ENCODE measurements at regions not wholly inside any gene's neighbourhood (a gene's known extent, or its start where the extent isn't known, plus 50 kb on each side); places are given as distances from the start of the nearest gene placed in this dataset.

DNA sequence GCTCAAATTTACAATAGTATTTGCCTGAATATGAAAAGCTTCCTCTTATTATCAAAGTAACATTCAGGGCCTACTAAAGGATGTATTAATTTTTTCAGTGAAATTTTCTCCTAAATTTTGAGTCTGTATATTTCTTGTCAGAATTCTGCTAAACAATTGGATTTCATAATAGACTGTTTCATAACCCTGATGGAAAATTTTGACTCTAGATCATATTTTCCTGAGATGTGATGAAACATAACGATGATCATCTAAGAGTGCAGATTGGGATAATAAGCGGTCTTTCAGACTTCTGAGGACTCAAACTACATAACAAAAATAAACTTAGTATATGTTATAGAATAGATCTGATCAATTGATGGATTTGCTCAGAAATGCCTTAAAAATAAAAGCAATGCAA, 574.5 kb upstream of the TBL1XR1 start:
- intact Hi-C loops (cut with micrococcal nuclease): loop anchor here (5.0 kb wide), 1 partner anchor 409 kb away; no protein-coding TSS in a partner anchor
- no peak overlapping the region for H3K4me2 ChIP-seq (replicated peaks; ENCODE audit: low read depth, low read length, poor library complexity, severe bottlenecking)
- no peaks in the 10 kb centered on the region for H3K79me2 ChIP-seq (ENCODE audit: control insufficient read depth, insufficient read depth, low read length)
- no peak overlapping the region for H3K9ac ChIP-seq (ENCODE audit: low read length)
- ChIA-PET POLR2A (no interaction called here), CTCF (no interaction called here)
- no peaks in the 10 kb centered on the region for H4K20me1 ChIP-seq (ENCODE audit: control insufficient read depth, insufficient read depth, low read length, poor library complexity, severe bottlenecking)
- Mint-ChIP-seq H3K4me3 (no peak overlapping the region), H3K27me3 (no peaks in the 10 kb centered on the region), H3K4me1 (peaks cover 12% of the 10 kb centered on the region), H3K27ac (no peak overlapping the region), H3K9me3 (ENCODE audit: insufficient read depth) (peaks cover 10% of the 10 kb centered on the region)
- no peak overlapping the region for H3K4me3 ChIP-seq (ENCODE audit: control extremely low read depth in 1 of 5, extremely low read depth in 1 of 5, insufficient read depth in 1 of 5, low read depth in 2 of 5, low read length in 4 of 5)
- ATAC-seq (ENCODE audit: low read depth) (no peak), DNase-seq (no peak)
- WGBS (ENCODE audit: insufficient coverage): no CpG with 5 or more reads among the region's 2 CpGs
- no peak for TF ChIP-seq EZH2 (IDR thresholded peaks at IDR 0.05; ENCODE audit: borderline replicate concordance, insufficient read depth, low read depth, low read length, poor library complexity, severe bottlenecking)
- TF ChIP-seq, protein P1, sequence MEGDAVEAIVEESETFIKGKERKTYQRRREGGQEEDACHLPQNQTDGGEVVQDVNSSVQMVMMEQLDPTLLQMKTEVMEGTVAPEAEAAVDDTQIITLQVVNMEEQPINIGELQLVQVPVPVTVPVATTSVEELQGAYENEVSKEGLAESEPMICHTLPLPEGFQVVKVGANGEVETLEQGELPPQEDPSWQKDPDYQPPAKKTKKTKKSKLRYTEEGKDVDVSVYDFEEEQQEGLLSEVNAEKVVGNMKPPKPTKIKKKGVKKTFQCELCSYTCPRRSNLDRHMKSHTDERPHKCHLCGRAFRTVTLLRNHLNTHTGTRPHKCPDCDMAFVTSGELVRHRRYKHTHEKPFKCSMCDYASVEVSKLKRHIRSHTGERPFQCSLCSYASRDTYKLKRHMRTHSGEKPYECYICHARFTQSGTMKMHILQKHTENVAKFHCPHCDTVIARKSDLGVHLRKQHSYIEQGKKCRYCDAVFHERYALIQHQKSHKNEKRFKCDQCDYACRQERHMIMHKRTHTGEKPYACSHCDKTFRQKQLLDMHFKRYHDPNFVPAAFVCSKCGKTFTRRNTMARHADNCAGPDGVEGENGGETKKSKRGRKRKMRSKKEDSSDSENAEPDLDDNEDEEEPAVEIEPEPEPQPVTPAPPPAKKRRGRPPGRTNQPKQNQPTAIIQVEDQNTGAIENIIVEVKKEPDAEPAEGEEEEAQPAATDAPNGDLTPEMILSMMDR (IDR thresholded peaks at IDR 0.05): no peak
- peaks cover 8 to 10% of the 10 kb centered on the region in 2 donors for H3K4me1 ChIP-seq (ENCODE audit: control insufficient read depth in 2 of 2, insufficient read depth in 2 of 2, low read length in 2 of 2)
- H2AFZ ChIP-seq (ENCODE audit: insufficient read depth, low read depth, low read length, poor library complexity, severe bottlenecking): no peak overlapping the region
- no peaks in the 10 kb centered on the region for H3K36me3 ChIP-seq (replicated peaks in 1 of 2; ENCODE audit: control extremely low read depth in 1 of 2, control insufficient read depth in 1 of 2, extremely low read depth in 1 of 2, insufficient read depth in 2 of 2, low read length in 1 of 2)
- H3K27ac ChIP-seq (ENCODE audit: low read length in 2 of 2): no peak overlapping the region
- H3K9me3 ChIP-seq (ENCODE audit: control extremely low read depth in 1 of 3, control insufficient read depth in 2 of 3, insufficient read depth in 1 of 3, low read length in 2 of 3): peaks cover 2 to 13% (median 11%) of the 10 kb centered on the region in 3 donors
- H3K27me3 ChIP-seq (replicated peaks in 1 of 4; ENCODE audit: control extremely low read depth in 1 of 4, control insufficient read depth in 3 of 4, insufficient read depth in 4 of 4, low read length in 3 of 4): no peaks in the 10 kb centered on the region

DNA sequence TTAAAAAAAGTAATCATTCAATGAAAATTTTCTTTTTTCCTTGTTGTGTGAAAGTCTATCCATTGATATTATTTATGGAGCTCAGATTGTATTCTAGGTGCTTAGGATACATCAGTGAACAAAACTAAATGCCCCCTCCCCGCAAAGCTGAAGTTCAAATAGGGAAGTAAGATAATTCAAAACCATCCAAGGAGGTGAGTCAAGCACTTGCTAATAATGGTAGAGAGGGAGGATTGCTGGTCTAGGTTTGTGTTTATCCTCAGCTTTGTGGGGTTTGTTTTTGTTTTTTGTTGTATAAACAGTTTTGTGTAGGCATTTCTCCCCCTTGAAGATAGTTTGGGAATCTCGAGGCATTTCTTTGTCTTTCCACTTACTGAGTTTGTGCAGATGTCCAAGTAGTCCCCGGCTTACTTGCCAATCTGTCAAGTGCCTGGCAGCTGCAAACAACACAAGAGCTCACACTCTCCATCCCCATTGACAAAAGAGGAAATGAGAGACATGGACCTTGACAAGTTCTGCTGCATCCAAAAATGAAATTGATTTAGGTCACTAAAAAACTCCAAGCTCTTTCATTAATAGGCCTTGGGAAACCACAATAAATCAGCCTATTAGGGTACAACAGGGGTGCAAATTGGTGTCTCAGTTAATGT, 575.8 kb upstream of the TBL1XR1 start:
- H3K9me3 ChIP-seq (ENCODE audit: control extremely low read depth in 1 of 3, control insufficient read depth in 2 of 3, insufficient read depth in 1 of 3, low read length in 2 of 3): peaks cover 2 to 8% (median 7%) of the 10 kb centered on the region in 3 donors
- H3K27me3 Mint-ChIP-seq: no peaks in the 10 kb centered on the region
- H3K79me2 ChIP-seq (ENCODE audit: control insufficient read depth, insufficient read depth, low read length): no peaks in the 10 kb centered on the region
- POLR2A ChIA-PET: no interaction called here
- intact Hi-C loops (cut with micrococcal nuclease): loop anchor here (5.0 kb wide), 1 partner anchor 411 kb away; no protein-coding TSS in a partner anchor
- ATAC-seq (ENCODE audit: low read depth) (peak; percentile 53), DNase-seq (peak; percentile 49)
- 11% methylated on average over 1 of the region's 3 CpGs for WGBS (ENCODE audit: insufficient coverage)
- no peaks in the 10 kb centered on the region for H4K20me1 ChIP-seq (ENCODE audit: control insufficient read depth, insufficient read depth, low read length, poor library complexity, severe bottlenecking)
- H3K4me3 Mint-ChIP-seq: no peak overlapping the region
- H3K4me2 ChIP-seq (replicated peaks; ENCODE audit: low read depth, low read length, poor library complexity, severe bottlenecking): no peak overlapping the region
- H3K27ac ChIP-seq (ENCODE audit: low read length in 2 of 2): no peak overlapping the region
- H3K4me1 ChIP-seq (ENCODE audit: control insufficient read depth in 2 of 2, insufficient read depth in 2 of 2, low read length in 2 of 2): peaks cover 8 to 12% of the 10 kb centered on the region in 2 donors
- peaks cover 7% of the 10 kb centered on the region for H3K9me3 Mint-ChIP-seq (ENCODE audit: insufficient read depth)
- CTCF ChIA-PET: interaction anchor here (0.9 kb wide), 1 partner anchor 722 kb away, joined by 3 read pairs; no protein-coding TSS in a partner anchor
- no peak overlapping the region for H3K9ac ChIP-seq (ENCODE audit: low read length)
- TF ChIP-seq EZH2 (IDR thresholded peaks at IDR 0.05; ENCODE audit: borderline replicate concordance, insufficient read depth, low read depth, low read length, poor library complexity, severe bottlenecking): no peak
- TF ChIP-seq, protein P1 (IDR thresholded peaks at IDR 0.05): no peak
- H3K36me3 ChIP-seq (replicated peaks in 1 of 2; ENCODE audit: control extremely low read depth in 1 of 2, control insufficient read depth in 1 of 2, extremely low read depth in 1 of 2, insufficient read depth in 2 of 2, low read length in 1 of 2): no peaks in the 10 kb centered on the region
- H3K4me1 Mint-ChIP-seq: peaks cover 15% of the 10 kb centered on the region
- no peak overlapping the region for H2AFZ ChIP-seq (ENCODE audit: insufficient read depth, low read depth, low read length, poor library complexity, severe bottlenecking)
- H3K27me3 ChIP-seq (replicated peaks in 1 of 4; ENCODE audit: control extremely low read depth in 1 of 4, control insufficient read depth in 3 of 4, insufficient read depth in 4 of 4, low read length in 3 of 4): no peaks in the 10 kb centered on the region
- H3K27ac Mint-ChIP-seq: peak overlapping the region; percentile 22
- no peak overlapping the region for H3K4me3 ChIP-seq (ENCODE audit: control extremely low read depth in 1 of 5, extremely low read depth in 1 of 5, insufficient read depth in 1 of 5, low read depth in 2 of 5, low read length in 4 of 5)
